ENCODE measurements at regions not wholly inside any gene's neighbourhood (a gene's known extent, or its start where the extent isn't known, plus 50 kb on each side); places are given as distances from the start of the nearest gene placed in this dataset.

GRCh38 chr21:39096754-39097153 lies 86.5 kb downstream of the PSMG1 start:
- Histone ChIP-seq H2BK20ac (ENCODE audit: low read depth, low read length) (no peak overlapping the region), H3K27me3 (ENCODE audit: control insufficient read depth, insufficient read depth, low read length) (no peaks in the 10 kb centered on the region; the same call in 1 of the 2 replicates)

More at GRCh38 chr21:39096754-39097153, 86.5 kb downstream of the PSMG1 start:
- Histone ChIP-seq H2BK120ac (ENCODE audit: low read depth, low read length) (0 out of 2 replicates have a peak overlapping the region, but pooled peaks have one; percentile 32), H4K20me1 (ENCODE audit: insufficient read depth, low read length) (no peaks in the 10 kb centered on the region), H3K79me1 (ENCODE audit: low read depth in 1 of 2, low read length in 2 of 2) (no peaks in the 10 kb centered on the region), H3K9ac (ENCODE audit: low read depth, low read length) (no peak overlapping the region), H3K4ac (ENCODE audit: low read depth, low read length) (no peak overlapping the region), H3K23ac (ENCODE audit: low read depth, low read length) (no peak overlapping the region), H4K8ac (ENCODE audit: low read depth in 2 of 2, low read length in 2 of 2) (no peak overlapping the region), H4K91ac (ENCODE audit: insufficient read depth, low read depth, low read length) (no peak overlapping the region), H2AFZ (replicated peaks; ENCODE audit: low read length, poor library complexity) (no peak overlapping the region), H3K4me3 (ENCODE audit: insufficient read depth, low read depth, low read length) (no peak overlapping the region), H2BK15ac (ENCODE audit: low read depth, low read length) (no peak overlapping the region), H2BK5ac (ENCODE audit: low read depth, low read length, poor library complexity, severe bottlenecking) (no peak overlapping the region), H2AK9ac (replicated peaks; ENCODE audit: low read depth, low read length, poor library complexity) (no peak overlapping the region), H3K4me1 (ENCODE audit: control insufficient read depth, insufficient read depth, low read length) (peaks cover 10% of the 10 kb centered on the region), H4K5ac (ENCODE audit: low read depth, low read length) (no peak overlapping the region), H3K14ac (replicated peaks; ENCODE audit: low read depth, low read length) (no peak overlapping the region), H3K27ac (ENCODE audit: insufficient read depth, low read length) (no peak overlapping the region), H3K9me1 (ENCODE audit: insufficient read depth, low read length) (peaks cover 3% of the 10 kb centered on the region), H3K9me3 (ENCODE audit: control insufficient read depth, insufficient read depth, low read length) (no peaks in the 10 kb centered on the region; the same call in 1 of the 2 replicates), H3K56ac (ENCODE audit: extremely low read depth, insufficient read depth, low read length) (no peak overlapping the region), H3K36me3 (ENCODE audit: control insufficient read depth, insufficient read depth, low read length) (no peaks in the 10 kb centered on the region), H2AK5ac (ENCODE audit: low read depth, low read length) (no peak overlapping the region; the same call in 1 of the 2 replicates), H3K18ac (ENCODE audit: low read depth, low read length) (no peak overlapping the region; the same call in 1 of the 2 replicates), H3K4me2 (ENCODE audit: low read depth, low read length) (no peak overlapping the region)
- TF ChIP-seq USF2 (IDR thresholded peaks at IDR 0.05; ENCODE audit: low read depth, low read length) = no peak
- TF ChIP-seq FOS (IDR thresholded peaks at IDR 0.05; ENCODE audit: low read depth, low read length) = no peak
- TF ChIP-seq CTCF (conservative IDR thresholded peaks at IDR 0.05; ENCODE audit: low read depth, low read length) = no peak
- no peak for TF ChIP-seq BHLHE40 (IDR thresholded peaks at IDR 0.05; ENCODE audit: low read depth, low read length)
- TF ChIP-seq CHD1 (IDR thresholded peaks at IDR 0.05; ENCODE audit: low read depth, low read length) = no peak
- TF ChIP-seq RCOR1 (IDR thresholded peaks at IDR 0.05; ENCODE audit: insufficient replicate concordance, low read length) = no peak
- TF ChIP-seq ELK1 (IDR thresholded peaks at IDR 0.05; ENCODE audit: borderline replicate concordance, low read depth, low read length) = no peak
- no peak for TF ChIP-seq SMC3 (IDR thresholded peaks at IDR 0.05; ENCODE audit: low read depth, low read length)
- no peak for TF ChIP-seq RAD21 (IDR thresholded peaks at IDR 0.05; ENCODE audit: low read length)
- no peak for TF ChIP-seq POLR2A (IDR thresholded peaks at IDR 0.05; ENCODE audit: low read depth, low read length)
- no peak for TF ChIP-seq MXI1 (IDR thresholded peaks at IDR 0.05; ENCODE audit: borderline replicate concordance, low read depth, low read length)
- TF ChIP-seq MAFK (IDR thresholded peaks at IDR 0.05; ENCODE audit: low read depth, low read length) = no peak
- no peak for TF ChIP-seq NFE2L2 (IDR thresholded peaks at IDR 0.05; ENCODE audit: low read depth, low read length)
- no peak for TF ChIP-seq RFX5 (IDR thresholded peaks at IDR 0.05; ENCODE audit: low read depth, low read length)
- no peak for TF ChIP-seq MAZ (IDR thresholded peaks at IDR 0.05; ENCODE audit: borderline replicate concordance, low read depth, low read length)
- CTCF ChIA-PET = no interaction called here
- DNase-seq (no peak), ATAC-seq (ENCODE audit: low read depth) (no peak)
- 92% methylated on average over 2 of the region's 8 CpGs; no CpG with 5 or more reads in 1 of the 2 experiments for WGBS, 2 experiments (ENCODE audit: extremely low coverage in 2 of 2, insufficient read length in 1 of 2)
- in situ Hi-C loops (cut with MboI; ENCODE audit: low sequenced_read_pairs) = no loop called here
- dilution Hi-C loops (cut with HindIII; ENCODE audit: low sequenced_read_pairs, unreplicated experiment) = no loop called here
- intact Hi-C loops (cut with micrococcal nuclease) = no loop called here
- POLR2A ChIA-PET (ENCODE audit: unreplicated experiment) = no interaction called here
- no TSS peak for BruUV-seq (replicated peaks)
